Neural progenitor cell (in vitro differentiated cells): ENCODE measurements at regions not wholly inside any gene's neighbourhood (a gene's known extent, or its start where the extent isn't known, plus 50 kb on each side); places are given as distances from the start of the nearest gene placed in this dataset.

Source experiments
- CTCF ChIP-seq: fragments of 200-600 bp; sonication (generic); IDR thresholded peaks from 2 replicates; pipeline ENCODE4 v1.5.1; 2017; ENCODE audit warnings: antibody characterized with exemption, mild to moderate bottlenecking
- EZH2 ChIP-seq: fragments of 200-600 bp; sonication (generic); IDR thresholded peaks from 2 replicates; pipeline ENCODE4 v1.6.1; 2017; ENCODE audit warnings: antibody characterized with exemption, mild to moderate bottlenecking, moderate library complexity
- EZH2phosphoT487 ChIP-seq: fragments of 200-600 bp; sonication (generic); IDR thresholded peaks from 2 replicates; pipeline ENCODE4 v1.6.1; 2017; ENCODE audit warnings: antibody characterized with exemption

GRCh38 chr20:37584238-37584807, 56.6 kb upstream of the BLCAP start:
- TF ChIP-seq CTCF, result no peak
- no peak for TF ChIP-seq EZH2
- no peak for TF ChIP-seq EZH2phosphoT487
